ENCODE measurements at regions not wholly inside any gene's neighbourhood (a gene's known extent, or its start where the extent isn't known, plus 50 kb on each side); places are given as distances from the start of the nearest gene placed in this dataset.

DNA sequence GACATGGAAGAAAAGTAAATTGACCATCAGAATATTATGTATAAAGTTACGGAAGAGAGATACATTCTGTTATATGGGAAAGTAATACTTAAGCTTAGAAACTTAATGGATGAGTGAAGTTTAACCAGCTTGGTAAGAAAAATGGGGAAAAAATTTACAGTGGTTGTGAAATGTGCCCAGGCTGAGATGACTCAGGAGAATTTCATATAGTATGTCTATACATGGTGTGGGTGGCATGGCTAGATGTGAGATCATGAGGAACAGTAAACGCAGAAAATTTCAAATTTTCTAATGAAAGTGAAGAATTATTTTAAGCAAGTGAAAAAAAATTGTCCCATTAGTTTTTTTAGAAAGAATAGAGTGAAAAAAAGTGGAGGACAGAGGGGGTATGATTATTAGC is 552.5 kb upstream of the SORCS1 start:
- 89 to 92% methylated on average over 2 of the region's 2 CpGs for WGBS, 2 donors
- Histone ChIP-seq H3K27ac (no peak overlapping the region), H3K27me3 (no peaks in the 10 kb centered on the region), H3K9me3 (no peaks in the 10 kb centered on the region), H3K36me3 (no peaks in the 10 kb centered on the region), H3K4me1 (no peaks in the 10 kb centered on the region), H3K4me3 (no peak overlapping the region)
- no peak for DNase-seq (ENCODE audit: low spot score in 2 of 2)
- no peak for TF ChIP-seq POLR2A (IDR thresholded peaks at IDR 0.05)
- TF ChIP-seq, protein P1, sequence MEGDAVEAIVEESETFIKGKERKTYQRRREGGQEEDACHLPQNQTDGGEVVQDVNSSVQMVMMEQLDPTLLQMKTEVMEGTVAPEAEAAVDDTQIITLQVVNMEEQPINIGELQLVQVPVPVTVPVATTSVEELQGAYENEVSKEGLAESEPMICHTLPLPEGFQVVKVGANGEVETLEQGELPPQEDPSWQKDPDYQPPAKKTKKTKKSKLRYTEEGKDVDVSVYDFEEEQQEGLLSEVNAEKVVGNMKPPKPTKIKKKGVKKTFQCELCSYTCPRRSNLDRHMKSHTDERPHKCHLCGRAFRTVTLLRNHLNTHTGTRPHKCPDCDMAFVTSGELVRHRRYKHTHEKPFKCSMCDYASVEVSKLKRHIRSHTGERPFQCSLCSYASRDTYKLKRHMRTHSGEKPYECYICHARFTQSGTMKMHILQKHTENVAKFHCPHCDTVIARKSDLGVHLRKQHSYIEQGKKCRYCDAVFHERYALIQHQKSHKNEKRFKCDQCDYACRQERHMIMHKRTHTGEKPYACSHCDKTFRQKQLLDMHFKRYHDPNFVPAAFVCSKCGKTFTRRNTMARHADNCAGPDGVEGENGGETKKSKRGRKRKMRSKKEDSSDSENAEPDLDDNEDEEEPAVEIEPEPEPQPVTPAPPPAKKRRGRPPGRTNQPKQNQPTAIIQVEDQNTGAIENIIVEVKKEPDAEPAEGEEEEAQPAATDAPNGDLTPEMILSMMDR (IDR thresholded peaks at IDR 0.05) = no peak

DNA sequence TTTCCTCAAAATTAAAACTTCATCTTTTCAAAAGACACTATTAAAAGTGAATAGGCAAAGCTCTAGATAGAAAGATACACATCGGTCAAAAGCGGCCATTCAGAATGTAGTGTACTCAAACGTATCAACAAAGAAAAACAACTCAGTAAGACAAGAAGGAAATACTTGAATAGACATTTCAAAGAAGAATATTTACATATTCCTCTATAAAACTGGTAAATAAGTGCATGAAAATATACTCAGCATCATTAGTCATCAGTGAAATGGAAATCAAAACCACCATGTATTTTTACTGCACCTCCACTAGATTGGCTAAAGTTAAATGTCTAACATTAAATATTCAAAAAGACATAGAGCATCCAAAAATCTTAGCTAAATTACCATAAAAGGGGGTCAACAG is 551.1 kb upstream of the SORCS1 start:
- Histone ChIP-seq H3K4me1 (no peaks in the 10 kb centered on the region), H3K27ac (no peak overlapping the region), H3K9me3 (no peaks in the 10 kb centered on the region), H3K27me3 (no peaks in the 10 kb centered on the region), H3K4me3 (no peak overlapping the region), H3K36me3 (no peaks in the 10 kb centered on the region)
- 85 to 87% methylated on average over 3 of the region's 3 CpGs for WGBS, 2 donors
- TF ChIP-seq, protein P1 (IDR thresholded peaks at IDR 0.05) = no peak
- no peak for TF ChIP-seq POLR2A (IDR thresholded peaks at IDR 0.05)
- no peak for TF ChIP-seq EP300 (IDR thresholded peaks at IDR 0.05)
- no peak for DNase-seq (ENCODE audit: low spot score in 2 of 2)

DNA sequence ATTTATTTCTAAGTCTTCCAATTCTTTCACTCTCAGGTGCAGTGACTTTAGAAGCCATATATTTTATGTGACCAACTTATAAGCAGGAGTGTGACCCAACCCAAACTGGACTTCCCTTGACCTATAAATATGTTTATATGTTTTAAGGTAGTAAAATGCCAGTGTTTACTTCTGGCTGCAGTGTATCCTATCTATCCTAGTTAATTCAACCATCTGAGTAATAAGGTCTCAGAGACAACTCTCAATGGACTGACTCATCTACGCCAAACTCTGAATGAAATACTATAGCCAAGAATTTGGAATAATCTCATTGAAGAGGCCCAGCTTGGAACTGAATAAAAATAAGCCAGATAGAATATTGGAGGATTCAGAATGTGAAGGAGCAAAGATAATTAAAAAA is 544.5 kb upstream of the SORCS1 start:
- Histone ChIP-seq H3K27ac (no peak overlapping the region), H3K27me3 (no peaks in the 10 kb centered on the region), H3K36me3 (no peaks in the 10 kb centered on the region), H3K4me1 (no peaks in the 10 kb centered on the region), H3K4me3 (no peak overlapping the region), H3K9me3 (no peaks in the 10 kb centered on the region)
- WGBS, 2 donors = 87 to 89% methylated on average over 1 of the region's 1 CpG
- no peak for DNase-seq (ENCODE audit: low spot score in 2 of 2)
- no peak for TF ChIP-seq POLR2A (IDR thresholded peaks at IDR 0.05)
- TF ChIP-seq, protein P1 (IDR thresholded peaks at IDR 0.05) = no peak

DNA sequence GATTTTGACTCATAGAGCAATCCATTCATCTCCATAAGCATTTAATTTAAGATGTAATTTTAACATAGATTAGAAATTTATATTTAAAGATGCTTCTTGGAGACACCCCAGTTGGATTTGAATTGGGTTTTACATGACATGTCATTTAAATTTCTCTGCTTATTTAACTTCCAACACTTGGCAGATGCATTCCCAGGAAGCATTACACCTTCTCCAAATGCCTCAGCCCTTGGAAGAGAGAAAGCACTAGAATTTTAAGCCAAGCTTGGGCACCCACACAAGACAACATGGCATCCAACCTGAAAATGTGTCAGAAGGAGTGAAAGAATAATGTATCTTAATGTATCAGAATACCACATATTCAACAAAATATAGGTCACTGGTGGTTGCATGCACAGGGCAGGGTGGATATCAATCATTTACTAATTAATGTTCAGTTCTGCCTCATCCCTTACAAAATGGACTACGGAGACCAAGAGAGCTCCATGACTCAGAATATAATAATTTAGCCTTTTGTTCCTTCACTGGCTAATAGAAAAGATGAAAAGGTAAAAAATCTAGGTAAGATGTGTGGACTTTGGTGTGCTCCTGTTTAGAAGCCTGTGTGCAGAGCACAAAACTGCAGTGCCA is 541.7 kb upstream of the SORCS1 start:
- WGBS, 2 donors = 82 to 90% methylated on average over 1 of the region's 1 CpG
- no peak overlapping the region for H3K4me3 ChIP-seq
- no peaks in the 10 kb centered on the region for H3K9me3 ChIP-seq
- H3K36me3 ChIP-seq = no peaks in the 10 kb centered on the region
- no peak overlapping the region for H3K27ac ChIP-seq
- DNase-seq (ENCODE audit: low spot score in 2 of 2) = no peak
- H3K4me1 ChIP-seq = no peaks in the 10 kb centered on the region
- TF ChIP-seq, protein P1 (IDR thresholded peaks at IDR 0.05) = no peak
- TF ChIP-seq POLR2A (IDR thresholded peaks at IDR 0.05) = no peak
- no peak for TF ChIP-seq EP300 (IDR thresholded peaks at IDR 0.05)
- no peaks in the 10 kb centered on the region for H3K27me3 ChIP-seq

DNA sequence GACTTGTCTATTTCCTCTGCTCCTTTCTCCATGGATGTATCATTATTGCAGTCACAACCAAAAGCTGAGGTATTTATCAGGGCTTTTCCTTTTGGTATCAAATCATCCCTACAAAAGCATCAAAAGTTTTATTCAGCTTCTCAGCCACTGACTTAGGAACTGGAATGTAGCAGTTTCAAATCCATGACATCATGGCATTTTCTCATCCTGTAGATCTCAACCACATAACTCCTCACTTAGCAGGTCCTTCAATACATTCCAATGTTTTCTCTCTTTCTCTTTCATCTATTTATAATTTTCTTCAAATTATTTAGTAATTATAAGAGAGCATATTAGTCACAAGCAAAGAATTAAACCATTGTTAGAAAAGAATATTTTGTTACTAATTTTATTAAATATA is 537.4 kb upstream of the SORCS1 start:
- H3K9me3 ChIP-seq = no peaks in the 10 kb centered on the region
- no peak overlapping the region for H3K4me3 ChIP-seq
- H3K27ac ChIP-seq = no peak overlapping the region
- no peaks in the 10 kb centered on the region for H3K4me1 ChIP-seq
- TF ChIP-seq, protein P1 (IDR thresholded peaks at IDR 0.05) = no peak
- TF ChIP-seq POLR2A (IDR thresholded peaks at IDR 0.05) (no peak), EP300 (IDR thresholded peaks at IDR 0.05) (no peak)
- no peaks in the 10 kb centered on the region for H3K36me3 ChIP-seq
- DNase-seq (ENCODE audit: low spot score in 2 of 2) = no peak
- no peaks in the 10 kb centered on the region for H3K27me3 ChIP-seq

All from tibial nerve (tissue), 4 donors.